GM12865 (cell line): ENCODE measurements at regions not wholly inside any gene's neighbourhood (a gene's known extent, or its start where the extent isn't known, plus 50 kb on each side); places are given as distances from the start of the nearest gene placed in this dataset.
A peak's percentile ranks its signal among the peaks of the same experiment; 100 is the strongest.
"Not testable (repeated sequence)": the region's sequence is repeated elsewhere in the genome, so short reads cannot be mapped to it uniquely, and the experiment has no call there.

Experiments
- DNase-seq: peaks from one replicate; pipeline ENCODE4 v3.0.0; 2010; ENCODE audit warnings: low read depth
- H3K4me3 ChIP-seq: 2 replicates; pipeline ENCODE4 v1.5.1; 2011; ENCODE audit warnings: mild to moderate bottlenecking, low read depth, low read length, control low read depth
- CTCF ChIP-seq: IDR thresholded peaks from 2 replicates; pipeline ENCODE4 v1.5.1; 2011; ENCODE audit warnings: low read length, control low read depth, low read depth, inconsistent platforms; ENCODE audit not compliant: insufficient read depth; ENCODE audit errors: missing control alignments

GRCh38 chr10:109070492-109070891, 852.8 kb downstream of the XPNPEP1 start:
- TF ChIP-seq CTCF = no peak
- no peak overlapping the region for H3K4me3 ChIP-seq
- DNase-seq = no peak

GRCh38 chr10:109067031-109067430, 856.3 kb downstream of the XPNPEP1 start:
- DNase-seq = no peak
- no peak for TF ChIP-seq CTCF
- H3K4me3 ChIP-seq = no peak overlapping the region

- no peak overlapping the region for H3K4me3 ChIP-seq
- DNase-seq = no peak
- no peak for TF ChIP-seq CTCF
These were observed 857.5 kb downstream of the XPNPEP1 start for GRCh38 chr10:109065821-109066220.

GRCh38 chr10:109062371-109062770, 860.9 kb downstream of the XPNPEP1 start:
- peak; percentile 33 for DNase-seq
- H3K4me3 ChIP-seq = no peak overlapping the region
- no peak for TF ChIP-seq CTCF

GRCh38 chr10:109055243-109055642, 868.1 kb downstream of the XPNPEP1 start:
- no peak overlapping the region for H3K4me3 ChIP-seq
- no peak for TF ChIP-seq CTCF
- no peak for DNase-seq

GRCh38 chr10:109047856-109048255, 875.5 kb downstream of the XPNPEP1 start:
- no peak for TF ChIP-seq CTCF
- H3K4me3 ChIP-seq = no peak overlapping the region
- no peak for DNase-seq

- not testable (repeated sequence) for DNase-seq, H3K4me3 ChIP-seq
These were observed 876.9 kb downstream of the XPNPEP1 start for GRCh38 chr10:109046427-109046826.

GRCh38 chr10:109040622-109041021, 882.7 kb downstream of the XPNPEP1 start:
- no peak for DNase-seq
- TF ChIP-seq CTCF = no peak
- H3K4me3 ChIP-seq = no peak overlapping the region
